Kidney (tissue), 13 donors: ENCODE measurements at regions not wholly inside any gene's neighbourhood (a gene's known extent, or its start where the extent isn't known, plus 50 kb on each side); places are given as distances from the start of the nearest gene placed in this dataset.

ENCODE experiments used
- DNase-seq, 5 donors: peaks; one replicate each; pipeline ENCODE4 v3.0.0-alpha.2; 2013 to 2020
- FAIRE-seq: peaks from 2 replicates; lab custom pipeline; 2012; peaks lifted over from hg19 to GRCh38; lab: Jason Lieb, UNC
- H3K27ac ChIP-seq, 2 donors: one replicate each; pipeline ENCODE4 v1.7.0; 2013; ENCODE audit warnings: low read depth in 2 of 2, low read length in 2 of 2, inconsistent platforms in 1 of 2
- H3K27me3 ChIP-seq: one replicate; pipeline ENCODE4 v1.7.1; 2013; ENCODE audit warnings: low read length, inconsistent platforms; ENCODE audit not compliant: control insufficient read depth, insufficient read depth
- H3K36me3 ChIP-seq, 3 donors: one replicate each; pipeline versions ENCODE4 v1.7.0 to v1.7.1; 2013; ENCODE audit warnings: low read length in 3 of 3, control low read depth in 1 of 3, inconsistent platforms in 1 of 3; ENCODE audit not compliant: insufficient read depth in 3 of 3, control insufficient read depth in 2 of 3
- H3K4me1 ChIP-seq, 3 donors: one replicate each; pipeline versions ENCODE4 v1.7.0 to v1.7.1; 2013; ENCODE audit warnings: low read length in 3 of 3, inconsistent platforms in 1 of 3, low read depth in 1 of 3; ENCODE audit not compliant: control insufficient read depth in 2 of 3, insufficient read depth in 2 of 3
- H3K4me3 ChIP-seq, 3 donors: one replicate each; pipeline versions ENCODE4 v1.7.0 to v1.8.1; 2013; ENCODE audit warnings: low read length in 3 of 3, control low read depth in 1 of 3, inconsistent platforms in 1 of 3
- H3K9ac ChIP-seq, 3 donors: one replicate each; pipeline versions ENCODE4 v1.7.0 to v1.7.1; 2013; ENCODE audit warnings: low read length in 3 of 3, control low read depth in 1 of 3, inconsistent platforms in 1 of 3
- H3K9me3 ChIP-seq, 3 donors: one replicate each; pipeline versions ENCODE4 v1.7.0 to v1.7.1; 2013; ENCODE audit warnings: low read length in 3 of 3, control low read depth in 1 of 3, inconsistent platforms in 1 of 3; ENCODE audit not compliant: control insufficient read depth in 2 of 3, insufficient read depth in 1 of 3
- CTCF ChIP-seq: IDR thresholded peaks from 3 replicates; pipeline ENCODE4 v1.5.1; 2012; ENCODE audit warnings: mild to moderate bottlenecking, moderate library complexity, borderline replicate concordance; ENCODE audit not compliant: insufficient read depth; ENCODE audit errors: extremely low read depth
- intact Hi-C: fragments of 100-400 bp; cut with DNase I; formaldehyde crosslinking; loops from one replicate; pipeline ENCODE4 v1.11.1; 2022
- donor health status: control.
- donor health status: control.
- donor health status: control.
- donor health status: control.
- donor health status: control.
- donor health status: DM: yes; HTN: yes; CAD: no.
- donor health status: Normal renal cell carcinoma (clear cell type).

GRCh38 chr2:198807131-198807530 lies 650.6 kb downstream of the SATB2 start:
- Histone ChIP-seq H3K9me3 (no peaks in the 10 kb centered on the region), H3K27ac (no peak overlapping the region), H3K4me3 (no peak overlapping the region), H3K4me1 (no peaks in the 10 kb centered on the region), H3K9ac (no peak overlapping the region), H3K36me3 (no peaks in the 10 kb centered on the region), H3K27me3 (no peaks in the 10 kb centered on the region)
- intact Hi-C loops = no loop called here
- no peak for DNase-seq
- no peak for FAIRE-seq
- no peak for TF ChIP-seq CTCF

GRCh38 chr2:198795419-198795818 lies 662.3 kb downstream of the SATB2 start:
- intact Hi-C loops = no loop called here
- H3K27me3 ChIP-seq = no peaks in the 10 kb centered on the region
- no peaks in the 10 kb centered on the region for H3K9me3 ChIP-seq
- H3K27ac ChIP-seq = no peak overlapping the region
- no peak overlapping the region for H3K9ac ChIP-seq
- no peak overlapping the region for H3K4me3 ChIP-seq
- no peaks in the 10 kb centered on the region for H3K36me3 ChIP-seq
- no peak for DNase-seq
- H3K4me1 ChIP-seq = no peaks in the 10 kb centered on the region
- FAIRE-seq = no peak
- TF ChIP-seq CTCF = no peak

- Histone ChIP-seq H3K36me3 (no peaks in the 10 kb centered on the region), H3K4me1 (no peaks in the 10 kb centered on the region), H3K27me3 (no peaks in the 10 kb centered on the region), H3K27ac (no peak overlapping the region), H3K9ac (no peak overlapping the region), H3K9me3 (no peaks in the 10 kb centered on the region), H3K4me3 (no peak overlapping the region)
- DNase-seq (no peak), FAIRE-seq (no peak)
- TF ChIP-seq CTCF = no peak
- intact Hi-C loops = no loop called here
Observed at GRCh38 chr2:198791623-198792022, 666.1 kb downstream of the SATB2 start.

GRCh38 chr2:198788676-198789075 lies 669.1 kb downstream of the SATB2 start:
- Histone ChIP-seq H3K27me3 (no peaks in the 10 kb centered on the region), H3K4me1 (no peaks in the 10 kb centered on the region), H3K4me3 (no peak overlapping the region), H3K36me3 (no peaks in the 10 kb centered on the region), H3K27ac (no peak overlapping the region), H3K9me3 (no peaks in the 10 kb centered on the region), H3K9ac (no peak overlapping the region)
- no peak for FAIRE-seq
- intact Hi-C loops = no loop called here
- TF ChIP-seq CTCF = no peak
- no peak for DNase-seq
